SK-N-MC (cell line): ENCODE measurements at regions not wholly inside any gene's neighbourhood (a gene's known extent, or its start where the extent isn't known, plus 50 kb on each side); places are given as distances from the start of the nearest gene placed in this dataset.

Source experiments
- DNase-seq: peaks from one replicate; pipeline ENCODE4 v3.0.0-alpha.2; 2011; ENCODE audit warnings: low read depth, low spot score
- H3K27ac ChIP-seq: fragments of 200-600 bp; sonication (generic); 2 replicates; pipeline ENCODE4 v1.5.1; 2016; ENCODE audit warnings: mixed run types
- H3K36me3 ChIP-seq: fragments of 200-600 bp; sonication (generic); 2 replicates; pipeline ENCODE4 v1.6.1; 2017; ENCODE audit warnings: antibody characterized with exemption, low read length, mixed read lengths; ENCODE audit not compliant: insufficient read depth
- H3K4me3 ChIP-seq: fragments of 200-600 bp; sonication (generic); 2 replicates; pipeline ENCODE4 v1.5.1; 2016
- H3K9ac ChIP-seq: fragments of 200-600 bp; sonication (generic); 2 replicates; pipeline ENCODE4 v1.8.0; 2017; ENCODE audit warnings: mixed run types, mixed read lengths; ENCODE audit not compliant: insufficient read length
- H3K9me3 ChIP-seq: fragments of 200-600 bp; sonication (generic); 2 replicates; pipeline ENCODE4 v1.6.1; 2017; ENCODE audit warnings: low read depth, mild to moderate bottlenecking, antibody characterized with exemption, low read length, moderate library complexity, mixed read lengths
- EZH2 ChIP-seq: fragments of 200-600 bp; sonication (generic); IDR thresholded peaks from one replicate; pipeline ENCODE4 v1.6.1; 2017; ENCODE audit warnings: antibody characterized with exemption
- FOXP2 ChIP-seq: optimal IDR thresholded peaks from 2 replicates; pipeline ENCODE3; 2011; ENCODE audit warnings: mild to moderate bottlenecking, moderate library complexity; ENCODE audit not compliant: insufficient read depth; ENCODE audit errors: extremely low read length, control extremely low read depth
- POLR2AphosphoS5 ChIP-seq: IDR thresholded peaks from 2 replicates; pipeline ENCODE4 v1.6.1; 2012; ENCODE audit warnings: mild to moderate bottlenecking, low read depth, low read length, borderline replicate concordance

DNA sequence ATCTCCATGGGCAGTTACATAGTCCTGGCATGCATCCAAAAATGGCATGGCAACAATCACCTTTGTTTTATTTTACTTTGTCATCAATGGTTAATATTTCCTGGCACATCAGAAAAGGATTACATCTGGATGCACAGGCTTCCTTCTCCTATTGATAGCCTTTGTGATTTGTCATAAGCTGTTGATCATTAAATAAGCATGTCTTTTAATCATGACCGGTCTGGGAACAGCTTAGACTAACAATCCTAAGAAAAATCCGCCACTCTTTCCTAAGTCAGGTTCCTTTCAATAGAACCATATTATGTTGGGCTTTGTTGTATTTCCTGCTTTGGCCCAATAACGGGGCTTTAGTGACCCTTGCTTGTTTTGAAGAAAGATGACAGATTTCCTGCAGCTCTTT, 330.6 kb downstream of the DUSP10 start:
- Histone ChIP-seq H3K4me3 (no peak overlapping the region), H3K9ac (no peak overlapping the region), H3K36me3 (no peaks in the 10 kb centered on the region), H3K9me3 (no peaks in the 10 kb centered on the region), H3K27ac (no peak overlapping the region)
- DNase-seq: no peak
- no peak for TF ChIP-seq FOXP2
- TF ChIP-seq POLR2AphosphoS5: no peak
- TF ChIP-seq EZH2: no peak

GRCh38 chr1:221414772-221415539, 326.9 kb downstream of the DUSP10 start:
- Histone ChIP-seq H3K27ac (no peak overlapping the region), H3K9ac (no peak overlapping the region), H3K36me3 (no peaks in the 10 kb centered on the region), H3K4me3 (no peak overlapping the region), H3K9me3 (no peaks in the 10 kb centered on the region)
- TF ChIP-seq POLR2AphosphoS5 (no peak), FOXP2 (no peak), EZH2 (no peak)
- DNase-seq: no peak

DNA sequence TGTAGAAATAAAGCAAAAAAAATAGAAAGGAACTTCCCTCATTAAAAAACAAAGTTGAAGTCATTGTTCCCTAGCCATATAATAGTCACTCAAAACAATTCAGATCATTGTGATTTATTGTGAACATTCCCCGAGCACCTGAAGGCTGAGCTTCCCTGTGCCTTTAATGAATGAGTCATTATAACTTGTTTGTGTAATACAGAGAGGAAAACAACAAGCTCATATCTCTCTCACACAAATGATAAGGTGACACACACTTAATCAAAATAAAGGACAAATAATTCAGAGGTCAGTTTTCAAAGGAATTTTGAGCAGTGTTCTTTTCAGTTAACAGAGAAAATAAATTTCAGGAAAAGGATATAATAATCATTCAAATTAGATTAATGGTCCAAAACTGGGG, 326.2 kb downstream of the DUSP10 start:
- H3K27ac ChIP-seq: no peak overlapping the region
- H3K9me3 ChIP-seq: no peaks in the 10 kb centered on the region
- H3K4me3 ChIP-seq: no peak overlapping the region
- no peak overlapping the region for H3K9ac ChIP-seq
- no peak for DNase-seq
- TF ChIP-seq POLR2AphosphoS5 (no peak), FOXP2 (no peak), EZH2 (no peak)
- no peaks in the 10 kb centered on the region for H3K36me3 ChIP-seq

DNA sequence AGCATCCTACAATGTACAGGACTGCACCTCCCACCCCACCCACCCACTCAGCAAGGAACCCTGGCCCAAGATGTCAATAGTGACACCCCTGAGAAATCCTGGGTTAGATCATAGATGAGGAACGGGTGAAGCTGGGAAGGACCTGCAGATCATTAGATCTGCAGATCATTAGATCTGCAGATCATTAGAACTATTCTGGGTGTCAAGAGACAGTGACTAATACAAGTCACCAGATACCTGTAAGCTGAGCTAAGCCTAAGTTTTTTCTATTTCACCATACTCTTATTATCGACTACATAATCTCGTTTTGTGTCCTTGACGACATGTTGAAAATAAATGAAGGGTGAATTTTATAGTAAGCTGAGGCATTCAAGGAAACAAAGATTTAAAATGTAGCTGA, 325.7 kb downstream of the DUSP10 start:
- no peaks in the 10 kb centered on the region for H3K36me3 ChIP-seq
- H3K27ac ChIP-seq: no peak overlapping the region
- no peak overlapping the region for H3K4me3 ChIP-seq
- no peak overlapping the region for H3K9ac ChIP-seq
- no peaks in the 10 kb centered on the region for H3K9me3 ChIP-seq
- TF ChIP-seq POLR2AphosphoS5 (no peak), EZH2 (no peak)
- DNase-seq: no peak

DNA sequence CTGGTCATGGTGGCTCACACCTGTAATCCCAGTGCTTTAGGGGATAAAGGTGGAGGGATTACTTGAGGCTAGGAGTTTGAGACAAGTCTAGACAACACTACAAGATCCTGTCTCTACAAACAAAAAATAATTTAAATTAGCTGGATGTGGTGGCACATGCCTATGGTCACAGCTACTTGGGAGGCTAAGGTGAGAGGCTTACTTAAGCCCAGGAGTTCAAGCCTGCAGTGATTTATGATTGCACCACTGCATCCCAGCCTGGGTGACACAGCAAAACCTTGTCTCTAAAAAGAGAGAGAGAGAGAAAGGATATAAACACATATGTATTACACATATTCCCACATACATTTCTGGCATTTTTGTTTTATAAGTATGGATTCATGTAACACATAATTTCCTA, 325.2 kb downstream of the DUSP10 start:
- no peak overlapping the region for H3K4me3 ChIP-seq
- no peaks in the 10 kb centered on the region for H3K9me3 ChIP-seq
- no peak overlapping the region for H3K27ac ChIP-seq
- no peak for DNase-seq
- H3K9ac ChIP-seq: no peak overlapping the region
- TF ChIP-seq POLR2AphosphoS5: no peak
- TF ChIP-seq EZH2: no peak
- TF ChIP-seq FOXP2: no peak
- H3K36me3 ChIP-seq: no peaks in the 10 kb centered on the region

DNA sequence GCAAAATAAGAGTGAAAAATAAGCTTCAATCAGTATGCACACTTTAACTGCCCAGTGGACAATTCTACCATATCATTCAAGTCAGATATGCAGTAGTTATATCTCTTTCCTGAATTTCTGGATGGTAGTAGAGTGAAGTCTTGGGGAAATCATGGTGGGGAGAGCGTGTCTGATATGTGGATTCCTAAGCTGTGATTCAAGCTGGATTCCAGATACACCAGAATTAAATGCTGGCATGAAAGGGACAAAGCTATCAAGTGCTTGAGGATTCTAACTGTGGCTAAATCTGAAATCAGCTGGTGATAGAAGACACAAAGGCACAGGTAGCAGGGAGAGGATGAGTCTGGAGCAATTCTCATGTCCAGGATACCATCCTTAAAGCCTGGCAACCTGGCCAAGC, 323.5 kb downstream of the DUSP10 start:
- H3K9ac ChIP-seq: no peak overlapping the region
- no peaks in the 10 kb centered on the region for H3K9me3 ChIP-seq
- H3K36me3 ChIP-seq: no peaks in the 10 kb centered on the region
- no peak for TF ChIP-seq EZH2
- TF ChIP-seq FOXP2: no peak
- no peak for TF ChIP-seq POLR2AphosphoS5
- DNase-seq: no peak
- H3K4me3 ChIP-seq: no peak overlapping the region
- no peak overlapping the region for H3K27ac ChIP-seq

DNA sequence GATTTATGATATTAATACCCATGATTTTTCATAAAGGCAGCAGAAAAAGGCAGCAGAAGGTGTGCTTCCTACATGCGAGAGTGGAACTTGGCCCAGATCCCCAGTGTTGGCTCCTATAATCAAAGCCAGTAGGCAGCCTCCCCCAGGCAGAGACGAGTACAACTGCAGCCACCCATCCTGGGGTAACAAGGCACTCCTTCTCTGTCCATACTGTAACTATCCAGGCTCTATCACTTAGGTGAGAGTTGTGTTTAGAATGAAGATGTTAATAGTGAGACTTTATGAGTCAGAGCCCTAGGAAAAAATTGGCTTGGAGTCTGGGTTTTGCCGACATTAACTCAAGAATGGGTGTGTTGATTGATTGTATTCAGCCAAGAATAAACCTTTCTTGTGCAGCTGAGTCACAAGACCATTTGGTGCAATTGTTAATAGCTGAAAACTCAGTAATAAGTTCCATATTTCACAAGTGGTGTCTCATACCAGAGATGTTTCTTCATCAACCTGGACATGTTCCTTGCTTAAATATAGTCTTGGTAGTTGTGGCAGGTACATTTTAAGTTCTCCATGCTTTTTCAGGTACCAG, 322.3 kb downstream of the DUSP10 start:
- H3K4me3 ChIP-seq: no peak overlapping the region
- H3K36me3 ChIP-seq: no peaks in the 10 kb centered on the region
- no peak overlapping the region for H3K27ac ChIP-seq
- no peak for TF ChIP-seq FOXP2
- no peak for TF ChIP-seq POLR2AphosphoS5
- TF ChIP-seq EZH2: no peak
- no peaks in the 10 kb centered on the region for H3K9me3 ChIP-seq
- DNase-seq: no peak
- no peak overlapping the region for H3K9ac ChIP-seq

DNA sequence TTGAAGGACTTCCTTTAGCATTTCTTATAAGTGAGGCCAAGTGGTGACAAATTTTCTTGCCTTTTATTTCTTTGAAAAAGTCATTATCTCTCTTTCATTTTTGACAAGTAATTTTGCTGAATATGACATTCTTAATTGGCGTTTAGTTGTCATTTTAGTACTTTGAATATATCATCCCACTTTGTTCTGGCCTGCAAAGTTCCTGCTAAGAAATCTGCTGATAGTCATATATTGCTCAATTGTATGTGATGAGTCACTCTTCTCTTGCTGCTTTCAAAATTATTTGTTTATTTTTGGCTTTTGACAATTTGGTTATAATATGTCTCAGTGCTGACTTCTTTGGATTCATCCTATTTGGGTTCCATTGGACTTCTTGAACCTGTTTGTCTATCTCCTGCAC, 312.6 kb downstream of the DUSP10 start:
- no peak for DNase-seq
- Histone ChIP-seq H3K36me3 (no peaks in the 10 kb centered on the region), H3K9ac (no peak overlapping the region), H3K9me3 (no peaks in the 10 kb centered on the region), H3K4me3 (no peak overlapping the region), H3K27ac (no peak overlapping the region)
- TF ChIP-seq FOXP2 (no peak), EZH2 (no peak), POLR2AphosphoS5 (no peak)
